GM18511 (cell line): ENCODE measurements at regions not wholly inside any gene's neighbourhood (a gene's known extent, or its start where the extent isn't known, plus 50 kb on each side); places are given as distances from the start of the nearest gene placed in this dataset.

Source experiments
- ATAC-seq: cut with Tn5 transposase; IDR thresholded peaks from one replicate; pipeline ENCODE4 v1.9.1; 2021; ENCODE audit warnings: mild to moderate bottlenecking, moderate library complexity; ENCODE audit not compliant: unreplicated experiment

DNA sequence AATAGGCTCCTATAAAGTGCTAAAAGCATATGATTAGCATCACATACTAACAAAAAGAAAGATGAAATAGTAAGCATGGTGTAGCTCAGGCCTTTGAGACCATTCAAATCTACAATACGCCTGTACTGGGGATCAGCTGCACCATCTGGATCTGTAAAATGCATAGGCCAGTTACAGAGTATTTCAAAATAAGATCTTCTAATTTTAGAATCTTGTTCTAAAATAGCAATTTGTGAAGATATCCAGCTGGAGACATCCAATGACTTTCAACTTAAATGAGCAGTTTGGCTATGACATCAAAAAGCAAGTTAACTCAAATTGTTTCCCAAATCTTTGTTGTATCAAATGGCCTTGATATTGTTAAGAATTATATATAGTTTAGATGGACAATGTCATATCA is 386.3 kb downstream of the MRPS30 start:
- no peak for ATAC-seq
